Bone marrow (tissue), 2 donors: ENCODE measurements at regions not wholly inside any gene's neighbourhood (a gene's known extent, or its start where the extent isn't known, plus 50 kb on each side); places are given as distances from the start of the nearest gene placed in this dataset.
"Not testable (repeated sequence)": the region's sequence is repeated elsewhere in the genome, so short reads cannot be mapped to it uniquely, and the experiment has no call there.

ENCODE experiments used
- DNase-seq, 2 donors: peaks; one replicate each; lab custom pipeline; 2025; lab: John Stamatoyannopoulos, UW

GRCh38 chr4:33626221-33626620, 2618.1 kb downstream of the ARAP2 start:
- DNase-seq, result no peak

GRCh38 chr4:33628296-33628695, 2616.0 kb downstream of the ARAP2 start:
- DNase-seq, result no peak

DNA sequence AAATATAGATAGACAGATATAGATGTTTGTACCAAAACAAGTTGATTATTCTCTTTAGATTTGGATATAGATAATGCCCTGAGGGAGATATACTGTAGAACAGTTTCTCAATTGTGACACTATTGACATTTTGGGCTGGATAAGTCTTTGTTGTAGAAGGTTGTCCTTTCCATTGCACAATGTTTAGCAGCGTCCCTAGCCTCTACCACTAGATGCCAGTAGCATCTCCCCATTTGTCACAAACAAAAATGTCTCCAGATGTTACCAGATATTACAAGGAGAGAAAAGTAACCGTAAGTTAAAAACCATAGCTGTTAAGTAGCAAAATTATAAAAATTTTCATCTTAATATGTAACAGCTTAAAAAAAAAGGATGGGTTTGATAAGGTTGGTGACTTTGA, 2595.3 kb downstream of the ARAP2 start:
- DNase-seq, result no peak

DNA sequence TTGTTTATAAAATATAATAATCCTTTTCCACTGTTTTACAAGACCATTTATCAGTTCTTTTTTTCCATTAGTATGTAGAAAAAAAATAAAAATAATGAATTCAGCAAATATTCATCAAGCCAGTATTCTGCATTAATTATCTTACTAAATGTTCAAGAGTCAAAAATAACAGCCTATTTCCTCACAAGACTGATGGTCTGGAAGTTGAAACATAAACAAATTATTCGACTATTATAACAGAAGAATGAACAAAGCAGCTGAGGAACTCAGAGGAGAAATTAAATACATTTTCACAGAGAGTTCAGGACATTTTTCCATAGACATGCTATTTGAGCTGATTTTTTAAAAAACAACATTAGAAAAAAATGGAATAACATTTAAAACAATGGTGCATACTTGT, 2594.8 kb downstream of the ARAP2 start:
- DNase-seq, result no peak

GRCh38 chr4:33650036-33650435, 2594.3 kb downstream of the ARAP2 start:
- DNase-seq, result no peak

DNA sequence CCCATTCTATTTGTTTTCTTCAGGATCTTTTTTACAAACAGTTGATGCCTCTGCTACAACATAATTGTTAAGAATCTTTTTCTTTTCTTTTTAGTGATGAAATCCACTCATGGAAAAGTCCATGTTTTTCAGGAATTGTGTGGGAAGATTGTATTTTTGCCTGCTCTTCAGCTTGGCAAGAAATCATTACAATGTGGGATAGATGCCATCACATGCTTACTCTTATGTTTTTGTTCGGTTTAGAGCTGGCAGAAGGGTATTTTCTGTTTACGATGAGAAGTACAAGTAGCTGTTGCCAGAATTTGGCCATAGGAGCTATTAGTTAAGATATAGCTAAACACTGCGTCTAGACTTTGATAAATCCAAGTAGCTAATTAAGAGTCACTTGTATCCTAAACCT, 2585.3 kb downstream of the ARAP2 start:
- no peak for DNase-seq

DNA sequence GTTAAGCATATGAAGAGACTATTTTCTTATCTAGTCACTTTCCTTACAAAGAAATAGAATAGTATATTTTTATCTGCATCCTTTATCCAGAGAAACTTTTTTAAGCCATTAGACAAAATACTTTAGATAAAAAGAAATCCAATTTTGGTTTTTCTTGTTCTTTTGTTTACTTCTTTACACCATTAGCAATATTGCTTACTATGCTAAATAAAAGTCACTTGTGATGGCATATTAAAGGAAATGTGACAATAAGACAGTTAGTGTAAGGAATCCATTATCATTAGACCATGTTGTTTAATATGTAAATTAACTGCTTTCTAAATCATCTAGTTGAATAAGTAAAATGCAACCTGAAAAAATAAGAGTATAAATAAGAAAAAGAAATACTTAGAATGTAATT, 2582.7 kb downstream of the ARAP2 start:
- DNase-seq, result no peak

- no peak for DNase-seq
Observed at GRCh38 chr4:33685939-33686338, 2558.4 kb downstream of the ARAP2 start.

GRCh38 chr4:33696041-33696440, 2548.3 kb downstream of the ARAP2 start:
- DNase-seq, result no peak

DNA sequence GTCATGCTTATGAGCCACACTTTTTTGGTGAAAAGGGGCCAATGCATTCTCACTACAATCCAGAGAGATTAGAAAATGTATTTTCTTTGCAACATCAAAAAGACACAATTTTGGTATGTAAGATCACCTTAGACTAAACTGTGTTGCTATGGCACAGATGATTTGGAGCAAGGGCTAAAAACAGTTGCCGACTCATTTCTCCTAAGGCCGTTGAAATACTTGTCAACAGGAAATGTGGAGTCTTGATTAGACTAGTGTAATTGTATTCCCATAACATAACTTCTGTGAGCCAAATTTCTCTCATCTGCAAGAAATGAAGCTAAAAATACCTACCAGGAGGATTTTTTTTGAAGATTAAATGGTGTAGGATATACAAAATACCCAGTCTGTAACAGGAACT, 2547.7 kb downstream of the ARAP2 start:
- DNase-seq, result no peak

DNA sequence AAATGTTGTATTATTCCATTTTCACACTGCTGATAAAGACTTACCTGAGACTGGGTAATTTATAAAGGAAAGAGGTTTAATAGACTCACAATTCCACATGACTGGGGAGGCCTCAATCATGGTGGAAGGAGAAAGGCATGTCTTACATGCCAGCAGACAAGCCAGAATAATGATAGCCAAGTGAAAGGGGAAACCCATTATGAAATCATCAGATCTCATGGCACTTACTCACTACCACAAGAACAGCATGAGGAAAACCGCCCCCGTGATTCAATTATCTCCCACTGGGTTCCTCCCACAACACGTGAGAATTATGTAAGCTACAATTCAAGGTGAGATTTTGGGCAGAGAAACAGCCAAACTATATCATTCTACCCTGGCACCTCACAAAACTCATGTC, 2535.1 kb downstream of the ARAP2 start:
- DNase-seq, result no peak

DNA sequence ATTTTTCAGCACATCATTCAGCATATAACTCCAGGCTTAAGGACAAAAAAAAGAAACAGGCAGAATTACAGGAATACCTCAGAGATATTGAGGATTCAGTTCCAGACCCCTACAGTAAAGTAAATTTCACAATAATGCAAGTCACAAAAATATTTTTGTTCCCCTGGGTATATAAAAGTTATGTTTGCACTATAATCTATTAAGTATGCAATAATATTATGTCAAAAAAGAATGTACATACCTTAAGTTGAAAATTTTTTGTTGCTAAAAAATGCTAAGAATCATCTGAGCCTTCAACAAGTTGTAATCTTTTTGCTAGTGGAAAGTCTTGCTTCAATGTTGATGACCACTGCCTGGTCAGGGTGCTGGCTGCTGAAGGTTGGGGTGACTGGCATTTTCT, 2532.5 kb downstream of the ARAP2 start:
- DNase-seq, result no peak

GRCh38 chr4:33714971-33715370, 2529.3 kb downstream of the ARAP2 start:
- DNase-seq, result no peak

DNA sequence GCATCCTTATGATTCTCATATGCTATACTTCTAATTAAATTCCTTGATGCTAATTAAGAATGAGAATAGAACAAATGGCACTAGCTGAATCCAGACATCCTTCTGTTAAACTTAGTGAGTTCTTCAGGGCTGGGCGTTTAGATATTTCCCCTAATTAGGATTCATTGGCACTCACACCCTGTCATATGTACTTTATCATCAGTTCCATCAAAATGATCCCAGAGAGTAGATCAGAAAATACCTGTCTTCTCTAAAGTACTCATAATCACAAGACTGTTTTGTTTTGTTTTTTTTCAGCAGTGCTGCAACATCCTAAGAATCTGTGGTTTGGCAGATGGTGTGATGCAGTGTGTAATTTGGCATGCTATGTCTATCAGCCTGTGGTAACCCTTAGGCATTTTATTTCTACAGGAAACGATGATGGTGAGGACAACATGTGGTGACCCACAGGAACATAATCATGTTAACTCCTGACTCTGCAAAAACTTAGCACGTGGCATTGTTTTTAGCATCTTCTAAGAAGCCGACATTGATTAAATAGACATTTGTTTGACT, 2528.4 kb downstream of the ARAP2 start:
- DNase-seq, result no peak

- DNase-seq, result no peak
Observed at GRCh38 chr4:33722254-33722653, 2522.1 kb downstream of the ARAP2 start.

DNA sequence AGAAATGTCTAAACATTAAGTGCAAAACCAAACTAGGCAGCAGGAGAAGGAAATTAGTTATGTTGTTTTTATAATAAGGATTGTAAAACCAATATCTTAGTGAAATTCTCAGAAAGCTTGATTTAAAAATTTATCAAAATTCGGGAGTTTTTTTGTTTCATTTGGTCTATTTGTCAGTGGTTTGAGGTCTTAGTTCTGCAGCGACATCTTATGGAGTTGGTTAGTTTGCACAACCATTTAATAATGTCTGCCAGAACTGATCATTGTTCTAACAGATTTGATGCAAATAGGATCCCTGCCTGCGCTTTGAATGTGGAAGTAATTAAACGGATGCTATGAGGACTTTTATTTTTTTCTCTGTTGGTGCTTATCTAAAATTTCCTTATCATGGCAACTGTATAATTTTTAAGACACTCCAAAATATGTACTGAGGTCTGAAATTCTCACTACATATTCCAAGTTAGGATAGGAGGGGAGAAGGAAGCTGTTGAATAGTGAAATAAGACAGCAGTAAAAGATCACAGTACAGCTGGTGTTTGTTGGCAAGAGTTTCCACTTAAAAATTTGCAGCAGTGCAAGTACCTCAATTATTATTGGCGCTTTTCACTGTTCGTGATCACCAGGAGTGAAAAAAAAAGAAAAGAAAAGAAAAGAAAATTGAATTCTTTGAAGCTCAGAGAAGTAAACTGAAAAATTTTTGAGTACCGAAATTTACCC, 2521.4 kb downstream of the ARAP2 start:
- DNase-seq, result no peak

GRCh38 chr4:33724685-33725084, 2519.6 kb downstream of the ARAP2 start:
- DNase-seq, result no peak

DNA sequence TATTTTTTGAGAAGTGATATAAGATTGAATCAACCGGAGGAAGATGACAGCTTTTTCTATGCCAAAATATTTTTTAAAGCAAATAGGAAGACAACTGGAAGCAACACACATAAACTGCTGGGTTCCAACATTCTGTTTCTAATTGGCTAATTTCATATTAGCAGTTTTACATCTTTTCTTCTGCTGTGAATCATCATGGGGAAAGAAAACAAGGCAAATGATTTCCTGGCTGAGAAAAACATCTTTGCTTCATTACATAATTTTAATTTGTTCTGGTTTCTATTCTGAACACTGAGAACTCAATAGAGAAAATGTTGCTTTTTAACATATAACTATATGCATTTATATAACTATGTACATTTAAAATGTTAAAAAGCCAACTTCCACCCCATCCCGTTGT, 2518.5 kb downstream of the ARAP2 start:
- DNase-seq, result no peak

DNA sequence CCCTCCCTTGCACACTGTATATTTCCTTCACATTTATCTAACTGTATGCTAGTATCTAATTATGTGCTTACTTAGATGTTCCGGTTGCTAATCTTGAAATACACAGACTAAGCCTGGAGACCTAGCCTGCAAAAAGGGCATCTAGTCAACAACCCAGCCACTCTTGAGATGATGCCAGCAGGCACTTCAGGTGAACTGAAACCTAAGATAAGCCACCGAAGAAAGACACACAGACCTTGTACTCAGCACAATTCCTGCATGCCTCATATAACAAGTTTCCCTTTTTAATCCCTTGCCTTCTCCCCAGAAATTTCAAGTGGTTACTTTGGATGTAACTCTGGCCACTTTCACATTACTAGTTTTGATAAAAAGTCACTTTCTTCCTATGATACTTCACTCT, 2506.6 kb downstream of the ARAP2 start:
- DNase-seq, result no peak

GRCh38 chr4:33739884-33740632, 2504.3 kb downstream of the ARAP2 start:
- no peak for DNase-seq

DNA sequence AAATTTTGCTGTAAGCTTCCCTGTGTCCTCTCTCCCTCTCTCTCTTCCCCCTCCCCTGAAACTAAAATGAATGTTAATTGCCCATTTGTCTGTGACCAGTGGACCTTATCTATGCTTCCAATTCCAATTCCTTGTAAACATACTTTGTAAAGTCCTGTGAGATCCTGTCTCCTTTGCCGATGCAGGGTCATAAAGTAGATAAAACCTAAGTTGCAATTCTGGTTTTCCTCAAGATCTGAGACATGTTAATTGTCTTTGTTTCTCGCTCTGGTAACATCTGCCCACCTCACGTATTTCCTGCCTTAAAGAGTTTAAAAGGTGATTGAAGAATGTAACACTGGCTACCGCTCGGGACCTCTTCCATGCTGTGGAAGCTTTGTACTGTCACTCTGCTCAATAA, 2503.4 kb downstream of the ARAP2 start:
- not testable (repeated sequence) for DNase-seq

DNA sequence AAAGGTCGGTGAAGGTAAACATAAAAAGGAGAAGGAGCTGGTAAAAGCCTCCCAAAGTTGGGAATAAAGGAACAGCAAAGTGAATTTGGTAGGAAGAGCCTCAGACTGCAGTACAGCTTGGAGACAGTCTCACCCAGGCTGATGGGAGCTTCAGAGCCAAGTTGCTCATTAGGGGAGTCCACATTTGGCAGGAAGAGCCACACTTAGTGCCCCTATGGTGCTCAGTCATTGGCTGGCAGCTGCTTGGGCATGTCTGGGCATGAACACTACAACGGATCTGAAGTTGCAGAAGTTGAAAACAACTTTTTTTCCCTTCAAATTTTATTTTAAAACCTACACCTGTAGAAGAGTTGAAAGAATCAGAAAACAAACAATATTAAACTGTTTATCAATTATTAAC, 2497.3 kb downstream of the ARAP2 start:
- DNase-seq, result no peak

DNA sequence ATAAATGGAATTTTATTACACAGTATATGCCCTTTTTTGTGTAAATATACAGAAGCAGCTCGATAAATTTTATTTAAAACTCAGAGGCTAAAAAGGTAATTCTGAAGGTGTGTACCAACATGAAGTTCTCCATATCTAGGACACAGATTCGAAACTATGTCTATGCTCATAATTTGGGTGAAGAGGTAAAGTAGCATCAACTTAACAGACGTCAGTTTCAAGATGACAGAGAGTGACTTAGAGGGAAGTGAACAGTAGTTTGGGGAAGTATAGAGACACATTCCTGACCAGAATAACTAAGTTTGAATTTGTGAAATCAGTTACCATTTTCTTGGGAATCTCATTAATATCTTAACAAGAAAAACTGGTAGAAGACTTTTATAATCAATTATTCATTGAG, 2493.3 kb downstream of the ARAP2 start:
- no peak for DNase-seq

- DNase-seq, result no peak
Observed at GRCh38 chr4:33772582-33772981, 2471.7 kb downstream of the ARAP2 start.
